VCaP (cell line): ENCODE measurements at regions not wholly inside any gene's neighbourhood (a gene's known extent, or its start where the extent isn't known, plus 50 kb on each side); places are given as distances from the start of the nearest gene placed in this dataset.

ENCODE experiments used
- H3K27ac ChIP-seq: fragments of 450-650 bp; 2 replicates; pipeline ENCODE4 v1.5.1; 2017
- CTCF ChIP-seq: fragments of 450-650 bp; conservative IDR thresholded peaks from 2 replicates; pipeline ENCODE4 v1.5.1; 2017; ENCODE audit warnings: mild to moderate bottlenecking, moderate library complexity

GRCh38 chr15:98551936-98552562 lies 96.3 kb upstream of the IGF1R start:
- no peak overlapping the region for H3K27ac ChIP-seq
- TF ChIP-seq CTCF = no peak

- no peak overlapping the region for H3K27ac ChIP-seq
- TF ChIP-seq CTCF = no peak
Measured at GRCh38 chr15:98554272-98555172, 93.8 kb upstream of the IGF1R start.

- TF ChIP-seq CTCF = no peak
- H3K27ac ChIP-seq = no peak overlapping the region
Measured at GRCh38 chr15:98555173-98555515, 93.2 kb upstream of the IGF1R start.

- TF ChIP-seq CTCF = no peak
- H3K27ac ChIP-seq = no peak overlapping the region
Measured at GRCh38 chr15:98556321-98556720, 92.0 kb upstream of the IGF1R start.

- no peak for TF ChIP-seq CTCF
Measured at GRCh38 chr15:98560338-98560737, 88.0 kb upstream of the IGF1R start.

GRCh38 chr15:98561169-98561941 lies 87.0 kb upstream of the IGF1R start:
- no peak for TF ChIP-seq CTCF
- no peak overlapping the region for H3K27ac ChIP-seq

More at GRCh38 chr15:98560338-98560737, 88.0 kb upstream of the IGF1R start:
- no peak overlapping the region for H3K27ac ChIP-seq

GRCh38 chr15:98562331-98562937 lies 85.9 kb upstream of the IGF1R start:
- no peak overlapping the region for H3K27ac ChIP-seq
- no peak for TF ChIP-seq CTCF
